Activated CD4-positive, alpha-beta T cell treated with anti-CD3 and anti-CD28 coated beads, Interleukin-2, amount 50 U/mL, for 16 hours (primary cell): ENCODE measurements at regions not wholly inside any gene's neighbourhood (a gene's known extent, or its start where the extent isn't known, plus 50 kb on each side); places are given as distances from the start of the nearest gene placed in this dataset.
"Not testable (repeated sequence)": the region's sequence is repeated elsewhere in the genome, so short reads cannot be mapped to it uniquely, and the experiment has no call there.

Source experiments
- DNase-seq: peaks from one replicate; pipeline ENCODE4 v3.0.0-alpha.2; 2020

- DNase-seq: no peak
These were observed 92.8 kb upstream of the PARD3 start for GRCh38 chr10:34907743-34908430.

GRCh38 chr10:34906067-34906965, 91.2 kb upstream of the PARD3 start:
- no peak for DNase-seq

GRCh38 chr10:34905200-34905927, 90.3 kb upstream of the PARD3 start:
- DNase-seq: no peak

DNA sequence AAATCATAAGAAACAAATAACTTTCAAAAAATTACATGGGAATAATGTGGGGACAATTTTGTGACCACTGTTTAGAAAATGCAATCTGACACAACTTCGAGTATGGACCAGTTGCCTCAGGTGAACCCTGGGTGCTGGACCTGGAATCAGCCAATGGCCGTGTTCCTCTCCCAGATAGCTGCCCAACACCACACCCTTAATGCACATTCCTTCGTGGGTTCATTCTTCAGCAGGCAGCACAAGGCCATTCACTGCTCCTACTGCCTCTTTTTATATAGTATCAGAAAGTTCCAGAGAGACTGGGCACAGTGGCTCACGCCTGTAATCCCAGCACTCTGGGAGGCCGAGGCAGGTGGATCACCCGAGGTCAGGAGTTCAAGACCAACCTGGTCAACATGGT, 89.1 kb upstream of the PARD3 start:
- DNase-seq: no peak

DNA sequence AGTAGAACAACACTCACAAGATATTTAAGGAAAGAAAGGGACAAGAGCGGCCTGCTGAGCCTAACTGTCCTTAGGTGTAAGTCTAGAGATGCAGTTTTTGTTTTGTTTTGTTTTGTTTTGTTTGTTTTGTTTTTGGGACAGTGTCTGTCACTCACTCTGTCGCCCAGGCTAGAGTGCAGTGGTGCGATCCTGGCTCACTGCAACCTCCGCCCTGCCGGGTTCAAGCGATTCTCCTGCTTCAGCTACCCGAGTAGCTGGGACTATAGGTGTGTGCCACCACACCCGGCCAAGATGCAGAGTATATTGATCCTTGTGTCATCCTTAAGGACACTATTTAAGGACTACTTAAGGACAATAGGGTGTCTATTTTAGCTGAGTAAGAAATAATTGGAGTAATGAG, 84.1 kb upstream of the PARD3 start:
- DNase-seq: no peak

DNA sequence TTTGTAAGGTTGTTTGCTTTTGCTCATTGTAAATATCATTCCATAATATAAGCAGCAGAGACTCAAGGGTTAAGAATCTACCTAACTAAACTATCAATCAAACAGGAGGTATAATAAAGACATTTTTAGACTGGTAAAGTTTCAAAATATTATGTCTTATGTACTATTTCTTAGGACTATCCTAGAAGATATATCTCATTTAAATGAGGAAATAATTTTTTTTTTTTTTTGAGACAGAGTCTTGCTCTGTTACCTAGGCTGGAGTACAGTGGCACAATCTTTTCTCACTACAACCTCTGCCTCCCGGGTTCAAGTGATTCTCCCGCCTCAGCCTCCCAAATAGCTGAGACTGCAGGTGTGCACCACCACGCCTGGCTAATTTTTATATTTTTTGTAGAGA, 80.9 kb upstream of the PARD3 start:
- DNase-seq: no peak

DNA sequence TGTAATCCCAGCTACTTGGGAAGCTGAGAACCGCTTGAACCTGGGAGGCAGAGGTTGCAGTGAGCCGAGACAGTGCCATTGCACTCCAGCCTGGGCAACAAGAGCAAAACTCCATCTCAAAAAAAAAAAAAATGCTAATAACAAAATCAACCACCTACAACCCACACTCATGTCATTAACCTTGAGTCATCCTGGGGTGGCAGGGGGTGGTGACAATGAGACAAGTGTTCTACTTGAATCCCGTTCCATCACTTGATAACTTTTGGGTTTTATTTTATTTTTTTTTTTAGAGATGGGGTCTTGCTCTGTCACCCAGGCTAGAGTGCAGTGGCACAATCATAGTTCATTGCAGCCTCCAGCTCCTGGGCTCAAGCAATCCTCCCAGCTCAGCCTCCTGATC, 80.0 kb upstream of the PARD3 start:
- not testable (repeated sequence) for DNase-seq

DNA sequence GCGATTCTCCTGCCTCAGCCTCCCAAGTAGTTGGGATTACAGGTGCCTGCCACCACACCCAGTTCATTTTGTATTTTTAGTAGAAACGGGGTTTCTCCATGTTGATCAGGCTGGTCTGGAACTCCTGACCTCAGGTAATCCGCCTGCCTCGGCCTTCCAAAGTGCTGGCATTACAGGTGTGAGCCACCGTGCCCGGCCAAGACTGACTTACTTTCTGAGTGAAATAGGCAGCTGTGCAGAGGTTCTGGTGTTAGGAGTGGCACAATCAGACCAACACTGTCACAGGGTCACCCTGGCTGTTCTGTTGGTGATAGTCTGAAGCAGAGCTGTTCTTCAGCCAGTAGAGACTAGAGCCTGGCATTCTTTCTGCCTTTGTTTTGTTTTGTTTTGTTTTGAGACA, 77.4 kb upstream of the PARD3 start:
- not testable (repeated sequence) for DNase-seq

- no peak for DNase-seq
These were observed 75.8 kb upstream of the PARD3 start for GRCh38 chr10:34890939-34891338.

- no peak for DNase-seq
These were observed 74.1 kb upstream of the PARD3 start for GRCh38 chr10:34889004-34889869.

DNA sequence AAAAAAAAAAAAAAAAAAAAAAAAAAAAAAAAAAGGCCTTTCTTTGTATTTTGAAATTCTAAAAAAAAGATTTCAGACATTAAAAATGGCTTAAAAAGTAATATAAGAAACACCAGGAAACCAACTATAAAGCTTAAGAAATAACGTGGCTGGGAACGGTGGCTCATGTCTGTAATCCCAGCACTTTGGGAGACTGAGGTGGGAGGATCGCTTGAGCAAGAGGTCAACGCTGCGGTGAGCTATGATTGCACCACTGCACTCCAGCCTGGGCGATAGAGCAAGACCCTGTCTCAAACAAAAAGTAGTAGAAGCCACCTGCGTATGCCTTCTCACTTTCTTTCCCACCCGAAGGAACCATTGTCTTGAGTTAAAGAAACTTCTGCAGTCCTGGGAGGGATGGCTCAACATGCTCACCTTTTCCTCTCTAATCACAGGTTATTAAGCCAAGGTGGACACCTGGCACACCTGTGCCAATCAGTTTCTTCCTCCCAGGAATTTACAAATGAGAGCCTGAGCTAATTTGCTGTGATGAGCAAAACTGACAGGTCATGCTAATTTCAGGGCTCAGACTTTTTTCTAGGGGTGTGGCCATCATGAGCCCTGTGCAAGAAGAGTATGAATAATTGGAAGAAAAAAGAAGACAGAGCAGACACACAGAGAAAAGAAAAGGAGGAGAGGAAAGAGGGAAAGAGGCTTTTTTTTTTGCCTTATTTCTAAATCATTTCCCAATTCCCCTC, 72.0 kb upstream of the PARD3 start:
- no peak for DNase-seq

DNA sequence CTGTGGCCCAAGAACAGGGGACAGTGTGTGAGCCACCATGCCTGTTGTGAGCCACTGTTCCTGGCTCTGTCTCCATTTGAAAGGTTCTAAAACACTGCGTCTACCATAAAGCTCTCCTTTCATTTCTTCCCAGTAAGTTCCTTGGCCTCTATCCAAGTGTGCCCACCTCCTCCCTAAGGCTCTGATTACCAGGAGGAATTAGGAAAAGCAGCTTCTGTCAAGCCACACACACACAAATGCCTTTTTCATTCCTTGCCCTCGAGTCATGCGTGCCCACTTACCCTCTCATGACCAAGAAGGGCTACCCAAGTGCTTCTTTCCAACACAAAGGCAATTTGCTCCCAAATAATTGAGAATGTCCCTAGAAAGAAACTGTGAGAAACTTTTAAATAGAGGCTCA, 70.8 kb upstream of the PARD3 start:
- no peak for DNase-seq

- DNase-seq: no peak
These were observed 69.9 kb upstream of the PARD3 start for GRCh38 chr10:34885011-34885410.

- DNase-seq: peak; percentile 16
These were observed 69.3 kb upstream of the PARD3 start for GRCh38 chr10:34884272-34884952.

DNA sequence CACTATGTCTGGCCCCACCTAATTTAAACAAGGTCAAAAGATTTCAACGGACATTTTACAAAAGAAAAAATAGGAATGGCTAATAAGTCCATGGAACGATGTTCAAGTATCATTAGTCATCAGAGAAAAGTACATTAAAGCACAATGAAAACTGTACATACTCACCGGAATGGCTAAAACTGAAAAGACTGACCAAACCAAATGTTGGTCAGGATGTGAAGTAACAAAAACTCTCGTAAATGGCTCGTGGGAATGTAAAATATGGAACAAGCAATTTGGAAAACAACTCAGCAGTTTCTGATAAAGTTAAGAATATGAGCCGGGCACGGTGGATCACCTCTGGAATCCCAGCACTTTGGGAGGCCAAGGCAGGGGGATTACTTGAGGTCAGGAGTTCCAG, 65.7 kb upstream of the PARD3 start:
- no peak for DNase-seq

DNA sequence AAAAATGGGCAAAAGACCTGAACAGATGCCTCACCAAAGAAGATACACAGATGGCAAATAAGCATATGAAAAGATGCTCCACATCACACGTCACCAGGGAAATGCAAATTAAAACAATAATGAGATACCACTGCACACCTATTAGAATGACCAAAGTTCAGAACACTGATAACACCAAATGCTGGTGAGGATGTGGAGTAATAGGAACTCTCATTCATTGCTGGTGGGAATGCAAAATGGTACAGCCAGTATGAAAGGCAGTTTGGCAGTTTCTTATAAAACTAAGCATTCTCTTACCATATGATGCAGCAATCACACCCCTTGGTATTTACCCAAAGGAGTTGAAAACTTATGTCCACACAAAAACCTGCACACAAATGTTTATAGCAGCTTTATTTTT, 63.6 kb upstream of the PARD3 start:
- not testable (repeated sequence) for DNase-seq

GRCh38 chr10:34875061-34875460, 60.0 kb upstream of the PARD3 start:
- no peak for DNase-seq

GRCh38 chr10:34872820-34873219, 57.7 kb upstream of the PARD3 start:
- no peak for DNase-seq

GRCh38 chr10:34869135-34869836, 54.2 kb upstream of the PARD3 start:
- DNase-seq: no peak

DNA sequence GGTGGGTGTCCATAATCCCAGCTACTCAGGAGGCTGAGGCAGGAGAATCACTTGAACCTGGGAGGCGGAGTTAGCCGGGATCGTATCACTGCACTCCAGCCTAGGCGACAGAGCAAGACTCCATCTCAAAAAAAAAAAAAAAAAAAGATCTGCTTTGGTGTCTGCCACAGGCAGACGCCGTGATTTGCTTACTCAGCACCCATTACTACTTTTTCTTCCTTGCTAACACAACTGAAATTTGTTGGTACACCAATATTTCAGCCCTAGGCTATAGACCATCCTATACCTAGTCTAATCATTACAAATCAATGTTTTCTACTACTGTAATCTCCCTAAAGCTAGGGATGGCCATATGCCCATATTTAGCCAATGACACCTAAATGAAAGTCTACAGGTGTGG, 53.5 kb upstream of the PARD3 start:
- no peak for DNase-seq

DNA sequence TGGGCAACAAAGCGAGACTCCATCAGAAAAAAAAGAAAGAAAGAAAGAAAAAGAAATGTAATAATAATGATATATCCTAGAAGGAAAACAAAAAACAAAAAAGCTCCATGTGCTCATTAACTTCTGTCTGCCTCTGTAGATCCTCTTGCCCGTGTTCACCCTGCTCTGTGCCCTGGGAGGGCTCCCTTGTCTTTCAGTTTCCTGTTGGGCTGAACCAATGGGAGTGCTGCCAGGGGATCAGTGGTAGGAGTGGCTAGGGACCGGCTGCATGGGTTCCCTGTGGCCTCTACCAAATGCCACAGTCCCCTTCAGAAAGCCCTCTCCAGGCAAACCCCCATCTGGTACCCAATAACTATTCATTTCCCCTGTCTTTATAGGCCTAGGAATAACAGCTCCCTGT, 51.8 kb upstream of the PARD3 start:
- DNase-seq: no peak
